ENCODE measurements at regions not wholly inside any gene's neighbourhood (a gene's known extent, or its start where the extent isn't known, plus 50 kb on each side); places are given as distances from the start of the nearest gene placed in this dataset.

DNA sequence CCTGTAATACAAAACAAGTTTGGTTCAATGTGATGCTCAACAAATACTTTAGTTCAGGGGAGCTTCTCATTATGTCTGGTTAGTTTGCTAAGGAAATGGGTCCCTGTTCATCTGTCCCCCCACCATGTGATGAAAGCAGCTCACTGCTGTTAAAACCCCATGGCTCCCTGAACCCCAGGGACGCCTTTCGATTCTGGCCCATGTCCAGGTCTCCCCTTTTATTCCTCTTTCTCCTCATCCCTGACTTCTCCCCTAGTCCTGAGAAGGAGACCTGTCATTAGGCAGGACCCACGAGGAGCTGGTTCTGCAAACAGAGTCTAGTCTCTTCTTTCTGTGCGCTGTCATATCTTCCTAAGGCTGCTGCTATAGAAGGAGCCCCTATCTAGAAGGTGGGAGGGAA is 213.3 kb upstream of the OSR1 start:
- peaks cover 38% of the 10 kb centered on the region for H3K4me1 ChIP-seq (ENCODE audit: insufficient read depth, low read length)
- BruUV-seq (replicated peaks): no TSS peak
- H3K4me2 ChIP-seq (ENCODE audit: low read length): no peak overlapping the region
- H3F3A ChIP-seq (ENCODE audit: low read length, unreplicated experiment): peaks cover 3% of the 10 kb centered on the region
- TF ChIP-seq, protein P1, sequence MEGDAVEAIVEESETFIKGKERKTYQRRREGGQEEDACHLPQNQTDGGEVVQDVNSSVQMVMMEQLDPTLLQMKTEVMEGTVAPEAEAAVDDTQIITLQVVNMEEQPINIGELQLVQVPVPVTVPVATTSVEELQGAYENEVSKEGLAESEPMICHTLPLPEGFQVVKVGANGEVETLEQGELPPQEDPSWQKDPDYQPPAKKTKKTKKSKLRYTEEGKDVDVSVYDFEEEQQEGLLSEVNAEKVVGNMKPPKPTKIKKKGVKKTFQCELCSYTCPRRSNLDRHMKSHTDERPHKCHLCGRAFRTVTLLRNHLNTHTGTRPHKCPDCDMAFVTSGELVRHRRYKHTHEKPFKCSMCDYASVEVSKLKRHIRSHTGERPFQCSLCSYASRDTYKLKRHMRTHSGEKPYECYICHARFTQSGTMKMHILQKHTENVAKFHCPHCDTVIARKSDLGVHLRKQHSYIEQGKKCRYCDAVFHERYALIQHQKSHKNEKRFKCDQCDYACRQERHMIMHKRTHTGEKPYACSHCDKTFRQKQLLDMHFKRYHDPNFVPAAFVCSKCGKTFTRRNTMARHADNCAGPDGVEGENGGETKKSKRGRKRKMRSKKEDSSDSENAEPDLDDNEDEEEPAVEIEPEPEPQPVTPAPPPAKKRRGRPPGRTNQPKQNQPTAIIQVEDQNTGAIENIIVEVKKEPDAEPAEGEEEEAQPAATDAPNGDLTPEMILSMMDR (conservative IDR thresholded peaks at IDR 0.05; ENCODE audit: low read depth, low read length): no peak
- TF ChIP-seq EZH2phosphoT487 (IDR thresholded peaks at IDR 0.05; ENCODE audit: borderline replicate concordance, low read length) (no peak), EZH2 (IDR thresholded peaks at IDR 0.05; ENCODE audit: low read length, unreplicated experiment) (no peak)
- H3K9me2 ChIP-seq (replicated peaks; ENCODE audit: low read length): no peaks in the 10 kb centered on the region
- ATAC-seq (no peak), DNase-seq (no peak)
- ChIA-PET POLR2A (ENCODE audit: unreplicated experiment) (no interaction called here), CTCF (no interaction called here)
- intact Hi-C loops (cut with micrococcal nuclease): no loop called here
- H2AFZ ChIP-seq (ENCODE audit: low read length): no peak overlapping the region
- H4K20me1 ChIP-seq (ENCODE audit: low read length): no peaks in the 10 kb centered on the region
- H3K27ac ChIP-seq (ENCODE audit: low read length): no peak overlapping the region
- H3K36me3 ChIP-seq (ENCODE audit: low read depth, low read length): no peaks in the 10 kb centered on the region
- no peak overlapping the region for H3K4me3 ChIP-seq (ENCODE audit: low read length)
- no peak overlapping the region for H3K9ac ChIP-seq (ENCODE audit: low read length)
- H3K9me3 ChIP-seq (ENCODE audit: low read length): no peaks in the 10 kb centered on the region
- no peaks in the 10 kb centered on the region for H3K27me3 ChIP-seq (ENCODE audit: low read length)
- H3K79me2 ChIP-seq (ENCODE audit: low read length): no peaks in the 10 kb centered on the region

DNA sequence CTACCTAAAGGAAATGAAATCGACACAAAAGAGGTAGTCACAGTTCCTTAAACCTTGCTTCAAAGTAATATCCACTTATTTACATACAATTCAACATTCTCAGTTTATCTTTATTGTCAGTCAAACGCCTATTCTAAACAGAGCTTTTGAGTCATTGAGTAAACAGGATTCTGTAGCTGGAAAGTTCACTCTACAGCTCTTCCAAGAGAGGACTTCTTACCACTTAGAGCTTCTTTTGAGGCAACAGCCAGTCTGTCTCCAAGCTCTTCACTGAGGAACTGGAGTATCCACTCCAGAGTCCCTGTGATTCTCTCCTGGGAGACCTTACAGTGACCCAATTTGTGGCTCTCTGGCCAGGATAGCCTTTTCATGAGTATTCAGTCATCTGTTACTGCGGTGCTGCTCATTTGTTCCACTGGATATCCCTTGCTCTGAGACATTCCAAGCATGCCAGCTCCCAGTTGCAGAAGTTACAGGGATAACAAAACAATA is 210.9 kb upstream of the OSR1 start:
- no peaks in the 10 kb centered on the region for H3K36me3 ChIP-seq (ENCODE audit: low read depth, low read length)
- no peak overlapping the region for H3K9ac ChIP-seq (ENCODE audit: low read length)
- no peaks in the 10 kb centered on the region for H4K20me1 ChIP-seq (ENCODE audit: low read length)
- H3F3A ChIP-seq (ENCODE audit: low read length, unreplicated experiment): peaks cover 3% of the 10 kb centered on the region
- H3K4me3 ChIP-seq (ENCODE audit: low read length): peak overlapping the region; percentile 20; the same call in 1 of the 2 replicates
- TF ChIP-seq EZH2 (IDR thresholded peaks at IDR 0.05; ENCODE audit: low read length, unreplicated experiment): no peak
- no peak for TF ChIP-seq EZH2phosphoT487 (IDR thresholded peaks at IDR 0.05; ENCODE audit: borderline replicate concordance, low read length)
- TF ChIP-seq, protein P1 (conservative IDR thresholded peaks at IDR 0.05; ENCODE audit: low read depth, low read length): no peak
- no peaks in the 10 kb centered on the region for H3K27me3 ChIP-seq (ENCODE audit: low read length)
- DNase-seq (peak; percentile 84), ATAC-seq (peak; percentile 96)
- H3K9me3 ChIP-seq (ENCODE audit: low read length): no peaks in the 10 kb centered on the region
- no peak overlapping the region for H2AFZ ChIP-seq (ENCODE audit: low read length)
- H3K4me1 ChIP-seq (ENCODE audit: insufficient read depth, low read length): peaks cover 15% of the 10 kb centered on the region
- POLR2A ChIA-PET (ENCODE audit: unreplicated experiment): interaction anchor here (0.6 to 0.7 kb wide), 2 partner anchors 29 to 994 kb away, joined by 3 read pairs; no protein-coding TSS in a partner anchor
- H3K9me2 ChIP-seq (replicated peaks; ENCODE audit: low read length): no peaks in the 10 kb centered on the region
- no TSS peak for BruUV-seq (replicated peaks)
- intact Hi-C loops (cut with micrococcal nuclease): loop anchor here (1.0 to 10.0 kb wide), 3 partner anchors 28 to 575 kb away; no protein-coding TSS in a partner anchor
- CTCF ChIA-PET: interaction anchor here (1.0 kb wide), 2 partner anchors 27 to 200 kb away, joined by 5 to 6 read pairs; no protein-coding TSS in a partner anchor
- H3K79me2 ChIP-seq (ENCODE audit: low read length): no peaks in the 10 kb centered on the region
- peak overlapping the region; percentile 67 for H3K4me2 ChIP-seq (ENCODE audit: low read length)
- H3K27ac ChIP-seq (ENCODE audit: low read length): peak overlapping the region; percentile 76

DNA sequence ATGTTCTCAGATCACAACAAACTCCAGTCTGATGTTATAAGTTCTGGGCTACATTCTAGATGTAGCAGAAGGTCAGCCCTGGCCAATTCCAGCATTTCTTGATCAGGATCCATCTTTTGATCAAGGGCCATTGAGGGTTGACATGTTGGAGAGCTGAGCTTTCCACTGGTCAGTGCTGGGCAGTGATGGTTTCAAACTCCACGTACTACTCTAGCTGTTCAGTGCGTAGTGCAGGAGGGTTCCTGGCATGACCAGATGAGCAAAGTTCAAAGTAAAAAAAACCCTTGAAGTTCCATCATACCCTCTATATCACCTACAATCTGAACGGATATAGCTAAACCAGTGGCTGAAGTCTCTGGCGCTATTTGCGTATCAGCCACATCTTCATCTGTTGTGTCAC is 210.4 kb upstream of the OSR1 start:
- Histone ChIP-seq H3K9me2 (replicated peaks; ENCODE audit: low read length) (no peaks in the 10 kb centered on the region), H3F3A (ENCODE audit: low read length, unreplicated experiment) (peaks cover 3% of the 10 kb centered on the region), H3K36me3 (ENCODE audit: low read depth, low read length) (no peaks in the 10 kb centered on the region), H3K4me1 (ENCODE audit: insufficient read depth, low read length) (peaks cover 15% of the 10 kb centered on the region), H2AFZ (ENCODE audit: low read length) (no peak overlapping the region), H3K79me2 (ENCODE audit: low read length) (no peaks in the 10 kb centered on the region), H3K4me3 (ENCODE audit: low read length) (no peak overlapping the region), H3K27me3 (ENCODE audit: low read length) (no peaks in the 10 kb centered on the region), H3K9me3 (ENCODE audit: low read length) (no peaks in the 10 kb centered on the region), H3K9ac (ENCODE audit: low read length) (no peak overlapping the region), H3K4me2 (ENCODE audit: low read length) (peak overlapping the region; percentile 67), H3K27ac (ENCODE audit: low read length) (peak overlapping the region; percentile 76), H4K20me1 (ENCODE audit: low read length) (no peaks in the 10 kb centered on the region)
- BruUV-seq (replicated peaks): no TSS peak
- no peak for DNase-seq
- ATAC-seq: no peak; the same call in 1 of the 2 replicates
- TF ChIP-seq, protein P1 (conservative IDR thresholded peaks at IDR 0.05; ENCODE audit: low read depth, low read length): no peak
- TF ChIP-seq EZH2phosphoT487 (IDR thresholded peaks at IDR 0.05; ENCODE audit: borderline replicate concordance, low read length) (no peak), EZH2 (IDR thresholded peaks at IDR 0.05; ENCODE audit: low read length, unreplicated experiment) (no peak)
- CTCF ChIA-PET: interaction anchor here (1.0 kb wide), 2 partner anchors 27 to 199 kb away, joined by 5 to 6 read pairs; no protein-coding TSS in a partner anchor
- intact Hi-C loops (cut with micrococcal nuclease): loop anchor here (1.0 to 10.0 kb wide), 3 partner anchors 28 to 574 kb away; no protein-coding TSS in a partner anchor
- POLR2A ChIA-PET (ENCODE audit: unreplicated experiment): no interaction called here

Measured in PC-3 (cell line).